K562 (cell line): ENCODE measurements at regions not wholly inside any gene's neighbourhood (a gene's known extent, or its start where the extent isn't known, plus 50 kb on each side); places are given as distances from the start of the nearest gene placed in this dataset.
A peak's percentile ranks its signal among the peaks of the same experiment; 100 is the strongest.

Source experiments
- ATAC-seq: fragments of 200-7000 bp; cut with Tn5 transposase; 3 replicates; pipeline ENCODE4 v1.9.1; 2020; ENCODE audit warnings: moderate library complexity
- BruUV-seq: library from RNA; stranded (reverse); fragments of 400-500 nt; replicated peaks from 2 replicates; lab custom pipeline; 2021; lab: Mats Ljungman, UMichigan
- CTCF ChIA-PET: fragments of 300-600 bp; formaldehyde crosslinking; extraction: SDS; loops from one replicate; lab custom pipeline; 2021; ENCODE audit warnings: low intra/inter-chr PET ratio; lab: Yijun Ruan, JAX
- POLR2A ChIA-PET: fragments of 300-600, 350-650 bp; sonication (Branson Sonifier 250); formaldehyde crosslinking; extraction: SDS; loops from one replicate; lab custom pipeline; 2021; ENCODE audit warnings: antibody characterized with exemption, inconsistent platforms; lab: Yijun Ruan, JAX
- DNase-seq, 4 experiments: peaks; one replicate each; pipeline versions ENCODE4 v3.0.0 to v3.0.0-alpha.2; 2011 to 2018; ENCODE audit warnings: low spot score in 3 of 4, mixed read lengths in 3 of 4; ENCODE audit errors: extremely low read depth in 1 of 4
- FAIRE-seq: peaks from 2 replicates; lab custom pipeline; 2011; peaks lifted over from hg19 to GRCh38; lab: Jason Lieb, UNC
- H2AFZ ChIP-seq: 2 replicates; pipeline ENCODE4 v1.6.0; 2011; ENCODE audit warnings: low read depth, low read length, control low read depth, inconsistent platforms
- H3K27ac ChIP-seq: fragments of 200-600 bp; 3 replicates; pipeline ENCODE4 v1.8.0; 2011; ENCODE audit warnings: low read depth, mild to moderate bottlenecking, control low read depth, inconsistent platforms, low read length, moderate library complexity, mixed read lengths; ENCODE audit errors: extremely low read depth
- H3K27me3 ChIP-seq, 2 experiments: fragments of 300-600 bp in 1 of 2; 2 replicates in 1 of 2; 3 replicates in 1 of 2; pipeline versions ENCODE4 v1.6.0 to v1.8.0; 2011; ENCODE audit warnings: inconsistent platforms in 2 of 2, low read length in 2 of 2, mild to moderate bottlenecking in 1 of 2, mixed read lengths in 1 of 2, moderate library complexity in 1 of 2; ENCODE audit not compliant: control insufficient read depth in 2 of 2, insufficient read depth in 2 of 2
- H3K36me3 ChIP-seq: fragments of 300-600 bp; 3 replicates; pipeline ENCODE4 v1.8.0; 2011; ENCODE audit warnings: mild to moderate bottlenecking, low read length, inconsistent platforms; ENCODE audit not compliant: control insufficient read depth, insufficient read depth
- H3K4me1 ChIP-seq, 2 experiments: fragments of 200-600 bp in 1 of 2; replicated peaks in 1 of 2; 2 replicates in 1 of 2; 3 replicates in 1 of 2; pipeline versions ENCODE4 v1.5.1 to v1.8.0; 2011; ENCODE audit warnings: inconsistent platforms in 2 of 2, low read length in 2 of 2, mild to moderate bottlenecking in 1 of 2, mixed read lengths in 1 of 2, moderate library complexity in 1 of 2; ENCODE audit not compliant: control insufficient read depth in 2 of 2, insufficient read depth in 2 of 2
- H3K4me2 ChIP-seq: 2 replicates; pipeline ENCODE4 v1.6.1; 2011; ENCODE audit warnings: low read length, control low read depth, inconsistent platforms, mixed read lengths; ENCODE audit not compliant: insufficient read depth
- H3K4me3 ChIP-seq: fragments of 200-600 bp; sonication (generic), shearing (Covaris generic); 2 replicates; pipeline ENCODE4 v1.5.1; 2016; ENCODE audit warnings: control low read depth, inconsistent platforms
- H3K79me2 ChIP-seq: fragments of 200-600 bp; 3 replicates; pipeline ENCODE4 v1.8.0; 2011; ENCODE audit warnings: low read length, inconsistent platforms; ENCODE audit not compliant: control insufficient read depth, insufficient read depth
- H3K9ac ChIP-seq, 2 experiments: 2 replicates each; pipeline versions ENCODE4 v1.6.0 to v1.6.1; 2011; ENCODE audit warnings: low read depth in 2 of 2, low read length in 2 of 2, control low read depth in 1 of 2, inconsistent platforms in 1 of 2, mild to moderate bottlenecking in 1 of 2, mixed read lengths in 1 of 2; ENCODE audit not compliant: insufficient read depth in 1 of 2
- H3K9me1 ChIP-seq: one replicate; pipeline ENCODE4 v1.6.0; 2011; ENCODE audit warnings: inconsistent platforms, mild to moderate bottlenecking, low read length, moderate library complexity; ENCODE audit not compliant: control insufficient read depth, insufficient read depth
- H3K9me3 ChIP-seq: replicated peaks from 2 replicates; pipeline ENCODE4 v1.5.1; 2011; ENCODE audit warnings: low read depth, low read length, inconsistent platforms; ENCODE audit not compliant: control insufficient read depth, insufficient read depth
- H4K20me1 ChIP-seq: replicated peaks from 2 replicates; pipeline ENCODE4 v1.6.1; 2011; ENCODE audit warnings: low read length, inconsistent platforms, mixed read lengths; ENCODE audit not compliant: control insufficient read depth, insufficient read depth
- ZNF431 ChIP-seq: sonication (generic); formaldehyde crosslinking; IDR thresholded peaks from 2 replicates; pipeline ENCODE4 v1.8.0; 2022; ENCODE audit warnings: mild to moderate bottlenecking, missing genetic modification reagents
- ZNF449 ChIP-seq: fragments of 250-450 bp; sonication (Bioruptor Pico); IDR thresholded peaks from 2 replicates; pipeline ENCODE4 v1.8.0; 2022; ENCODE audit warnings: moderate library complexity, mild to moderate bottlenecking, inconsistent platforms
- WGBS: fragments of 100-300 bp; shearing (Covaris generic); methylation state at CpG from one replicate; pipeline ENCODE4 v1.1.6; 2016; ENCODE audit warnings: low coverage, mixed read lengths; ENCODE audit not compliant: insufficient coverage; ENCODE audit errors: missing lambda C conversion rate; 5-methylcytosine and 5-hydroxymethylcytosine counted together
- in situ Hi-C: fragments of 300-500 bp; cut with MboI; formaldehyde crosslinking; loops from 4 replicates; pipeline ENCODE4 v1.15.0; 2018; ENCODE audit warnings: inconsistent platforms, mixed read lengths
- intact Hi-C: fragments of 100-400 bp; cut with micrococcal nuclease; formaldehyde crosslinking; loops from 2 replicates; pipeline ENCODE4 v1.14.2; 2022

GRCh38 chr7:131186816-131187215 lies 140.9 kb upstream of the MKLN1 start:
- Histone ChIP-seq H2AFZ (no peak overlapping the region), H3K4me3 (no peak overlapping the region), H4K20me1 (no peaks in the 10 kb centered on the region), H3K9me1 (no peaks in the 10 kb centered on the region), H3K27me3 (peaks cover 19 to 27% of the 10 kb centered on the region in 2 experiments; a peak in 4 of 5 replicates), H3K4me1 (peaks cover 0 to 5% of the 10 kb centered on the region in 2 experiments; a peak in 2 of 5 replicates), H3K9ac (no peak overlapping the region), H3K9me3 (no peaks in the 10 kb centered on the region), H3K27ac (no peak overlapping the region), H3K36me3 (no peaks in the 10 kb centered on the region), H3K4me2 (no peak overlapping the region), H3K79me2 (no peaks in the 10 kb centered on the region)
- BruUV-seq = no TSS peak
- POLR2A ChIA-PET = interaction anchor here (0.6 to 1.7 kb wide), 3 partner anchors 10 to 23 kb away, joined by 3 to 5 read pairs (median 5); no protein-coding TSS in a partner anchor
- CTCF ChIA-PET = no interaction called here
- FAIRE-seq = no peak
- 8% methylated on average over 7 of the region's 7 CpGs for WGBS
- intact Hi-C loops = no loop called here
- in situ Hi-C loops = no loop called here
- ATAC-seq = no peak; the same call in 2 of the 3 replicates
- no peak for DNase-seq
- TF ChIP-seq ZNF431 (CRISPR knock-in tag) = 0 out of 2 replicates have a peak, but pooled peaks have one; percentile 20
- TF ChIP-seq ZNF449 (CRISPR knock-in tag) = no peak
